GM23338 (cell line): ENCODE measurements at regions not wholly inside any gene's neighbourhood (a gene's known extent, or its start where the extent isn't known, plus 50 kb on each side); places are given as distances from the start of the nearest gene placed in this dataset.

Experiments used
- EZH2 ChIP-seq: fragments of 200-600 bp; sonication (generic); IDR thresholded peaks from one replicate; pipeline ENCODE4 v1.8.0; 2017; ENCODE audit warnings: antibody characterized with exemption, mild to moderate bottlenecking, low read depth; ENCODE audit not compliant: unreplicated experiment
- TF ChIP-seq, protein P1 (sequence below), 2 experiments: fragments of 200-600 bp in 1 of 2; sonication (generic) in 1 of 2; conservative IDR thresholded peaks; 2 replicates each; pipeline versions ENCODE4 v1.5.1 to v1.6.1; 2016 to 2017; ENCODE audit warnings: antibody characterized with exemption in 2 of 2, low read depth in 2 of 2, mild to moderate bottlenecking in 2 of 2, moderate library complexity in 1 of 2

DNA sequence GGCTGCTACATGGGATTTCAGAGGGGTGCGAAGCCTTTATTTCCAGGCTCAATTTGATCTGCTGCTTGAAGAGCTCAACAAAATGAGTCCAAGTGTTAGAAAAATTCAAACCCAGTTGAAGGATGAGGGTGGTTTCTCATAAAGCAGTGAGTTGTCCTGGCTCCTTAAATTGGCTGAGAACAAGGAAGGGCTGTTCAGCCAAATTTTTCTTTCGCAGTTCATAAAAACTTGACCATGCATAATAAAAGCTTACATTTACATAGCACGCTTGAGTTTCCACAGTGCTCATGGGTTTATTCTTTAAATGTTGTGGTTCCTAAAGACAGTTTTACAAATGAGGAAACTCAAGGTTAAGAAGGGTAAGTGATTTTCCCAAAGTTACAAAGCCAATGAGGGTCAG, 174.4 kb upstream of the FOXA2 start:
- TF ChIP-seq, protein P1, sequence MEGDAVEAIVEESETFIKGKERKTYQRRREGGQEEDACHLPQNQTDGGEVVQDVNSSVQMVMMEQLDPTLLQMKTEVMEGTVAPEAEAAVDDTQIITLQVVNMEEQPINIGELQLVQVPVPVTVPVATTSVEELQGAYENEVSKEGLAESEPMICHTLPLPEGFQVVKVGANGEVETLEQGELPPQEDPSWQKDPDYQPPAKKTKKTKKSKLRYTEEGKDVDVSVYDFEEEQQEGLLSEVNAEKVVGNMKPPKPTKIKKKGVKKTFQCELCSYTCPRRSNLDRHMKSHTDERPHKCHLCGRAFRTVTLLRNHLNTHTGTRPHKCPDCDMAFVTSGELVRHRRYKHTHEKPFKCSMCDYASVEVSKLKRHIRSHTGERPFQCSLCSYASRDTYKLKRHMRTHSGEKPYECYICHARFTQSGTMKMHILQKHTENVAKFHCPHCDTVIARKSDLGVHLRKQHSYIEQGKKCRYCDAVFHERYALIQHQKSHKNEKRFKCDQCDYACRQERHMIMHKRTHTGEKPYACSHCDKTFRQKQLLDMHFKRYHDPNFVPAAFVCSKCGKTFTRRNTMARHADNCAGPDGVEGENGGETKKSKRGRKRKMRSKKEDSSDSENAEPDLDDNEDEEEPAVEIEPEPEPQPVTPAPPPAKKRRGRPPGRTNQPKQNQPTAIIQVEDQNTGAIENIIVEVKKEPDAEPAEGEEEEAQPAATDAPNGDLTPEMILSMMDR (conservative IDR thresholded peaks at IDR 0.05; ENCODE audit: low read depth in 2 of 2): no peak
- TF ChIP-seq EZH2: no peak
